GM19025 (cell line): ENCODE measurements at regions not wholly inside any gene's neighbourhood (a gene's known extent, or its start where the extent isn't known, plus 50 kb on each side); places are given as distances from the start of the nearest gene placed in this dataset.

Source experiments
- ATAC-seq: cut with Tn5 transposase; IDR thresholded peaks from one replicate; pipeline ENCODE4 v1.9.1; 2021; ENCODE audit warnings: mild to moderate bottlenecking, low read depth, moderate library complexity; ENCODE audit not compliant: unreplicated experiment

- no peak for ATAC-seq
Measured at GRCh38 chr5:124445070-124445619, 301.3 kb downstream of the ZNF608 start.

GRCh38 chr5:124444147-124444775, 302.2 kb downstream of the ZNF608 start:
- ATAC-seq, result peak; percentile 98

GRCh38 chr5:124440471-124440870, 306.0 kb downstream of the ZNF608 start:
- no peak for ATAC-seq

- no peak for ATAC-seq
Measured at GRCh38 chr5:124439609-124440008, 306.8 kb downstream of the ZNF608 start.

- no peak for ATAC-seq
Measured at GRCh38 chr5:124438903-124439281, 307.5 kb downstream of the ZNF608 start.

- no peak for ATAC-seq
Measured at GRCh38 chr5:124438026-124438902, 308.2 kb downstream of the ZNF608 start.

- no peak for ATAC-seq
Measured at GRCh38 chr5:124436294-124436693, 310.1 kb downstream of the ZNF608 start.

- no peak for ATAC-seq
Measured at GRCh38 chr5:124433170-124433569, 313.3 kb downstream of the ZNF608 start.

GRCh38 chr5:124421584-124421983, 324.9 kb downstream of the ZNF608 start:
- no peak for ATAC-seq

GRCh38 chr5:124420952-124421351, 325.5 kb downstream of the ZNF608 start:
- ATAC-seq, result no peak

- peak; percentile 45 for ATAC-seq
Measured at GRCh38 chr5:124419531-124419930, 326.9 kb downstream of the ZNF608 start.

- ATAC-seq, result no peak
Measured at GRCh38 chr5:124418390-124418789, 328.0 kb downstream of the ZNF608 start.

GRCh38 chr5:124417196-124417595, 329.2 kb downstream of the ZNF608 start:
- no peak for ATAC-seq

- ATAC-seq, result no peak
Measured at GRCh38 chr5:124416627-124417026, 329.8 kb downstream of the ZNF608 start.

GRCh38 chr5:124414973-124415372, 331.5 kb downstream of the ZNF608 start:
- ATAC-seq, result no peak

- ATAC-seq, result peak; percentile 64
Measured at GRCh38 chr5:124410539-124411488, 335.6 kb downstream of the ZNF608 start.

- no peak for ATAC-seq
Measured at GRCh38 chr5:124408738-124409453, 337.5 kb downstream of the ZNF608 start.

- no peak for ATAC-seq
Measured at GRCh38 chr5:124404796-124405195, 341.6 kb downstream of the ZNF608 start.

- no peak for ATAC-seq
Measured at GRCh38 chr5:124403281-124403680, 343.2 kb downstream of the ZNF608 start.

GRCh38 chr5:124402144-124402581, 344.3 kb downstream of the ZNF608 start:
- ATAC-seq, result no peak
